ENCODE measurements at regions not wholly inside any gene's neighbourhood (a gene's known extent, or its start where the extent isn't known, plus 50 kb on each side); places are given as distances from the start of the nearest gene placed in this dataset.
"Not testable (repeated sequence)": the region's sequence is repeated elsewhere in the genome, so short reads cannot be mapped to it uniquely, and the experiment has no call there.

DNA sequence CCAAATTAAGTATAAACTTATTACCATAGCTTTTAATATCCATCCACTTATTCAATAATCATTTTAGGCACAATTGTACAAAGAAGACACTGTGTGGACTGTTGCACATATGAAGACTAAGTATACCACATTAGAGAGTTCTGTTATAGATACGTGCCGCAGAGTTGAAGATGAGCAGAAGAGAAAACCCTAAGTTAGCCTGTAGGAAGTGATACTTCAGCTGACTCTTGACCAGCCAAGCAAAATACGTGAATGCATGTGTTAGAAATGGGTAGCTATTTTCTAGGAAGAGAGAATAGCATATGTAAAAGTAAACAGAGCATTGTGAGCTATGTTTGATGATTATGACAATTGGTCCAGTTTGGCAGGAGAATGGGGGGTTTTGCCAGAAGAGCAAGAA, 272.0 kb upstream of the ATP11B start:
- H3K27ac ChIP-seq, result no peak overlapping the region
- TF ChIP-seq ZFX (IDR thresholded peaks at IDR 0.05), result no peak
- TF ChIP-seq, protein P1, sequence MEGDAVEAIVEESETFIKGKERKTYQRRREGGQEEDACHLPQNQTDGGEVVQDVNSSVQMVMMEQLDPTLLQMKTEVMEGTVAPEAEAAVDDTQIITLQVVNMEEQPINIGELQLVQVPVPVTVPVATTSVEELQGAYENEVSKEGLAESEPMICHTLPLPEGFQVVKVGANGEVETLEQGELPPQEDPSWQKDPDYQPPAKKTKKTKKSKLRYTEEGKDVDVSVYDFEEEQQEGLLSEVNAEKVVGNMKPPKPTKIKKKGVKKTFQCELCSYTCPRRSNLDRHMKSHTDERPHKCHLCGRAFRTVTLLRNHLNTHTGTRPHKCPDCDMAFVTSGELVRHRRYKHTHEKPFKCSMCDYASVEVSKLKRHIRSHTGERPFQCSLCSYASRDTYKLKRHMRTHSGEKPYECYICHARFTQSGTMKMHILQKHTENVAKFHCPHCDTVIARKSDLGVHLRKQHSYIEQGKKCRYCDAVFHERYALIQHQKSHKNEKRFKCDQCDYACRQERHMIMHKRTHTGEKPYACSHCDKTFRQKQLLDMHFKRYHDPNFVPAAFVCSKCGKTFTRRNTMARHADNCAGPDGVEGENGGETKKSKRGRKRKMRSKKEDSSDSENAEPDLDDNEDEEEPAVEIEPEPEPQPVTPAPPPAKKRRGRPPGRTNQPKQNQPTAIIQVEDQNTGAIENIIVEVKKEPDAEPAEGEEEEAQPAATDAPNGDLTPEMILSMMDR (conservative IDR thresholded peaks at IDR 0.05), result no peak

DNA sequence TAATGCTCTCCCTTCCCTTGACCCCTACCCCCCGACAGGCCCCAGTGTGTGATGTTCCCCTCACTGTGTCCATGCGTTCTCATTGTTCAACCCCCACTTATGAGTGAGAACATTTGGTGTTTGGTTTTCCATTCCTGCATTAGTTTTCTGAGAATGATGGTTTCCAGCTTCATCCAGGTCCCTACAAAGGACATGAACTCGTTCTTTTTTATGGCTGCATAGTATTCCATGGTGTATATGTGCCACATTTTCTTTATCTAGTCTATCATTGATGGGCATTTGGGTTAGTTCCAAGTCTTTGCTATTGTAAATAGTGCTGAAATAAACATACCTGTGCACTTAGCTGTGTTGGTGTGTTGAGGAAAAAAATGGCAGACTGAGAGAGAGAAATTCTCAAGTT, 269.9 kb upstream of the ATP11B start:
- not testable (repeated sequence) for H3K27ac ChIP-seq

DNA sequence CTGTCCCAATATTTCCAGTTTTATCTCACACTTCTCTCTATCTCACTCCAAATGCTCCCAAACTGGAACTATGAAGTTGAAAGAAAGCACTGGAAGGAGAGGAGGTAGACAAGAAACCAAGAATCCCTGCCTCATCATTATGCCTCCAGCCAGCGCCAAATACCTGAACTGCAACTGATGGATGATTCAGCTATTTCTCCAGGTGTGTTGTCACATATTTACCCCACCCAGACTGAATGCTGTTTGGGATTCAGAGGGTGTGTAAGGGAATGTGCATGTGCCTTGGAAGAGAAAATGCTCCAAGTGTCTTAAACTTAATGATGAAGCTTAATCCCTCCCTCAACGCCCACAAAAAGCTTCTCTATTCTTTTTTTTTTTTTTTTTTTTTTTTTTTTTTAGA, 269.5 kb upstream of the ATP11B start:
- TF ChIP-seq, protein P1 (conservative IDR thresholded peaks at IDR 0.05), result no peak
- no peak for TF ChIP-seq ZFX (IDR thresholded peaks at IDR 0.05)
- H3K27ac ChIP-seq, result peak overlapping the region; percentile 14

DNA sequence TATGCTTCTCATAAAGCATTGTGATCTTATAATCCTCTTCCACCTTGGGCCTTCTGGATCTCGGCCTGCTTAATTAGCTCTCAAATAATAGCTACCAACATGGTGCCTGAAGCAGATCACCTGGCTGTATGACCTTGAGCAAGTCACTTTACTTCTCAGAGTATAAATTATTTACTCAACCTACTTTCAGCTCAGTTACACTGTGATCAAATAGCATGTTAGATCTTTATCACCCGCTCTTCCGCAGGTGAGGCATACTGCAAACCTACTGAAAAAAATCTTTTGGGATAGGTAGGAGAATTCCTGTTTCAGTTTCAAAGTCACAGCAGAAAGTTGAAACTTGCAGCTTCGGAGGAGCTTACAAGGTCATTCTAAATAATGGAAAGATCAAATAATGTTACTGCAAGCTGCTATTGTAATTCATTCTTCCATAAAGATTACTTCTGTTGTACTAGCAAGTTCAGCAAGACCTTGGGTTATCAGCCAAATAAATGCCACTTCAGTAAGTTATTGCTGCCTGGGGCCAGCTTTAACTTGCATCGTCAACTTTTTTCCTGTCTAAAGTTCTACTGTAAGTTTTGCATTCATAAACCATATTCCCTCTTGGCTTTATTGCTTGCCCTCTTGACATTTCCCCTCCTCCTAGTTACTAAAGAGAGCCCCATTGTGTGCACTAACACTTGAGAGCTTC, 268.4 kb upstream of the ATP11B start:
- TF ChIP-seq, protein P1 (conservative IDR thresholded peaks at IDR 0.05), result no peak
- no peak for TF ChIP-seq ZFX (IDR thresholded peaks at IDR 0.05)

DNA sequence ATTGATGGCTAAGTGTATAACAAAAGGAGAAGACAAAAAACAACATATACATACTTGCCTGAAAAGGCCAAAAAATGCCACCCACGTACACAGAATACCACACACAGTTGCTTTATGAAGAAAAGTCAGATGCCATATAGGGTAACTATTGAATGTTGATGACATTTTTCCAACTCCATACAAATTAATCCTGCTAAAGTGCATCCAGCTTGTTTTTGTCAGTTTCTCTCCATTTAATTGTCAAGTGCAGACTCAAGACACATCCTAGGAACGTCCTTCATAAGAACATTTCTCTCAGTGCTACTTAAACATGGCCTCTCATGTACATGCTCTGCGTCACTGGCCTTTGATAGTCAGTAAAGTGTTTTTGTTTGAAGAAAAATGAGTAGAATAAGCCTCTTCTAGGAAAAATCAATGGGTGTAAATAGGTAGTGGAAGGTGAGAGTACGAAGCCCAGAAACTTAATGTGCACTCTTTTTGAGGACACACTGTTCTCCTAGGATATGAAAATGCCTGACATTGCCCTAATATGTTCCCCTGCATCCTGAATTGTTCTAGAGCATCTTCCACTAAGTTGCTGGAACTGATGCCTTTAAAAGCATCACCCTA, 267.4 kb upstream of the ATP11B start:
- H3K27ac ChIP-seq, result no peak overlapping the region
- no peak for TF ChIP-seq ZFX (IDR thresholded peaks at IDR 0.05)
- TF ChIP-seq, protein P1 (conservative IDR thresholded peaks at IDR 0.05), result no peak

More for the DNA sequence above, 268.4 kb upstream of the ATP11B start:
- no peak overlapping the region for H3K27ac ChIP-seq

DNA sequence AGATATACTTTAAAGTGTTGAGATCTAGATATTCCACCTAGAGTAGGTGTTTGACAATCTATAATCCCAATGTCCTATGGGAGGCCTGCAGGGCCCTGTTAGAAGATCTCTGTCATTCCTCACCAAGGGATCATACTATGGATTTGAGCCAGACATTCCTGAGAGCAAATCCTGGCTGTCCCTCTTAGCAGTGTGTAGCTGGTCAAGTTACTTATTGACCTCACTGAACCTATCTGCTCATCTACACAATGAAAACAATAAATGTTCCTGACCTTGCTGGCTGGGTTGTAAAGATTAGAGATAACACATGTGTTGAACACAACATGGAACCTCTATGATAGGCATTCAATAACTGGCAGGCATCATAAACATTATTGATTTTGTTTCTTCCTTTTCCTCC, 265.6 kb upstream of the ATP11B start:
- TF ChIP-seq ZFX (IDR thresholded peaks at IDR 0.05), result no peak
- TF ChIP-seq, protein P1 (conservative IDR thresholded peaks at IDR 0.05), result no peak
- no peak overlapping the region for H3K27ac ChIP-seq

DNA sequence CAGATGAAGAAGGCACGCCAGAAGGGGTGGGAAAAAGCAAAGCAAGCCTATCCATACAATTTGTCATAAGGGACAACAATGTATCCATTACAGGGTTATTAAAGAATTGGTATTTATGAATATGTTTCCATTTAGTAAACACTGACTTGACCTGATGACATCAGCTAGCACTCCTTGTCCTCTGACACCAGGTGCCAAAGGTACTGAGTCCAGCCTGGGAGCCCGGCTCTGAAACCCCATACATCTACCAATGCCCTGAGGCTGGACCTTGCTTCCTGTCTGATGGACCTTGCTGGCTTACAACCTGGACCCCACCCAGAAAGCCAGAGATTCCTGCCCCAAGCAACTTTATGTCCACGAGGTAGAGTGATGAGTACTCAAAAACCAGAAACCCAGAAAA, 263.0 kb upstream of the ATP11B start:
- no peak overlapping the region for H3K27ac ChIP-seq
- TF ChIP-seq, protein P1 (conservative IDR thresholded peaks at IDR 0.05), result no peak
- TF ChIP-seq ZFX (IDR thresholded peaks at IDR 0.05), result no peak

DNA sequence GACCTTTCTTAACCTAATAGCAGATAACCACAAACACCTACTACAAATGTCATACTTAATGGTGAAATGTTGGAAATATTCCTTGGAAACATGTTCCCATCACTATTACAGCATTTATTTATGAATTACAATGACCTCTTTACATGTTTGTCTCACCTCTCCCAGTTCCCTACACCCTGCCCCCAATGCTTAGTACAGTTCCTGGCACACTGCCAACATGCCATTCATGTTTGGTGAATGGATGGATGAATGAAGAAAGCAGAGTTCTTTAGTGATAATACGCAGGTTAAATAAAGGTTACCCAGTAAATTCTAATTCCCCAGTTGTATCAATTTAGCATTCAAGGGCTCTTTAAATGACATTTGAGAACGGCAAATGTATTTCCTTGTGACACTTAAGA, 259.9 kb upstream of the ATP11B start:
- no peak for TF ChIP-seq ZFX (IDR thresholded peaks at IDR 0.05)
- TF ChIP-seq, protein P1 (conservative IDR thresholded peaks at IDR 0.05), result no peak
- no peak overlapping the region for H3K27ac ChIP-seq

Measured in C4-2B (cell line).